Endodermal cell (in vitro differentiated cells): ENCODE measurements at regions not wholly inside any gene's neighbourhood (a gene's known extent, or its start where the extent isn't known, plus 50 kb on each side); places are given as distances from the start of the nearest gene placed in this dataset.

Source experiments
- DNase-seq: peaks from one replicate; pipeline ENCODE4 v3.0.0-alpha.2; 2017
- H3K27ac ChIP-seq: 2 replicates; pipeline ENCODE4 v1.5.1; 2013; ENCODE audit warnings: mild to moderate bottlenecking, low read depth, low read length, moderate library complexity
- H3K27me3 ChIP-seq: 2 replicates; pipeline ENCODE4 v1.6.1; 2013; ENCODE audit warnings: mild to moderate bottlenecking, low read length, moderate library complexity; ENCODE audit not compliant: insufficient read depth, control insufficient read depth, poor library complexity, severe bottlenecking
- H3K36me3 ChIP-seq: 2 replicates; pipeline ENCODE4 v1.7.0; 2013; ENCODE audit warnings: mild to moderate bottlenecking, low read length, moderate library complexity; ENCODE audit not compliant: control insufficient read depth, insufficient read depth
- H3K4me1 ChIP-seq: one replicate; pipeline ENCODE4 v1.7.0; 2013; ENCODE audit warnings: low read length; ENCODE audit not compliant: control insufficient read depth, insufficient read depth
- H3K4me3 ChIP-seq: 2 replicates; pipeline ENCODE4 v1.5.1; 2013; ENCODE audit warnings: mild to moderate bottlenecking, low read length, moderate library complexity
- H3K9ac ChIP-seq: 2 replicates; pipeline ENCODE4 v1.6.1; 2013; ENCODE audit warnings: mild to moderate bottlenecking, low read length, moderate library complexity; ENCODE audit not compliant: poor library complexity, severe bottlenecking; ENCODE audit errors: extremely low read depth
- H3K9me3 ChIP-seq: 2 replicates; pipeline ENCODE4 v1.6.1; 2013; ENCODE audit warnings: mild to moderate bottlenecking, low read length, moderate library complexity; ENCODE audit not compliant: control insufficient read depth
- H3K27ac Mint-ChIP-seq: 2 replicates; pipeline ENCODE4 v1.8.0; 2020; ENCODE audit warnings: mixed read lengths
- H3K27me3 Mint-ChIP-seq: 2 replicates; pipeline ENCODE4 v1.8.0; 2021; ENCODE audit warnings: mild to moderate bottlenecking, mixed read lengths; ENCODE audit not compliant: insufficient read depth
- H3K36me3 Mint-ChIP-seq: 2 replicates; pipeline ENCODE4 v1.8.0; 2020; ENCODE audit warnings: low read depth, mixed read lengths
- H3K4me1 Mint-ChIP-seq: 2 replicates; pipeline ENCODE4 v1.8.0; 2020; ENCODE audit warnings: mixed read lengths
- H3K4me3 Mint-ChIP-seq: 2 replicates; pipeline ENCODE4 v1.8.0; 2020; ENCODE audit warnings: mild to moderate bottlenecking, moderate library complexity, mixed read lengths
- H3K9me3 Mint-ChIP-seq: 2 replicates; pipeline ENCODE4 v1.8.0; 2020; ENCODE audit warnings: mild to moderate bottlenecking, mixed read lengths
- CTCF ChIP-seq: fragments of 200-600 bp; sonication (generic); conservative IDR thresholded peaks from 2 replicates; pipeline ENCODE4 v1.5.0; 2021; ENCODE audit warnings: antibody characterized with exemption, mild to moderate bottlenecking
- WGBS, 2 experiments: methylation state at CpG; one replicate each; pipeline versions ENCODE4 v1.1.5 to v1.1.7; 2013; ENCODE audit warnings: missing lambda C conversion rate in 2 of 2, mixed read lengths in 1 of 2; ENCODE audit not compliant: insufficient coverage in 1 of 2, insufficient read length in 1 of 2; 5-methylcytosine and 5-hydroxymethylcytosine counted together

- H3K9ac ChIP-seq = no peak overlapping the region
- H3K36me3 ChIP-seq = no peaks in the 10 kb centered on the region
- Mint-ChIP-seq H3K27ac (no peak overlapping the region), H3K9me3 (peaks cover 13% of the 10 kb centered on the region), H3K4me1 (no peaks in the 10 kb centered on the region), H3K4me3 (no peak overlapping the region), H3K27me3 (no peaks in the 10 kb centered on the region), H3K36me3 (no peaks in the 10 kb centered on the region)
- no peaks in the 10 kb centered on the region for H3K4me1 ChIP-seq
- H3K27me3 ChIP-seq = no peaks in the 10 kb centered on the region
- H3K27ac ChIP-seq = no peak overlapping the region
- no peak overlapping the region for H3K4me3 ChIP-seq
- H3K9me3 ChIP-seq = peaks cover 13% of the 10 kb centered on the region
- DNase-seq = no peak
- no peak for TF ChIP-seq CTCF
- 96 to 100% methylated on average over 1 to 3 of the region's 3 CpGs for WGBS, 2 experiments
These were observed 712.1 kb upstream of the CXADR start for GRCh38 chr21:16800536-16801275.

GRCh38 chr21:16811011-16811410 lies 701.8 kb upstream of the CXADR start:
- Mint-ChIP-seq H3K4me1 (peaks cover 7% of the 10 kb centered on the region), H3K27ac (no peak overlapping the region), H3K36me3 (no peaks in the 10 kb centered on the region), H3K27me3 (no peaks in the 10 kb centered on the region), H3K9me3 (peaks cover 3% of the 10 kb centered on the region), H3K4me3 (no peak overlapping the region)
- Histone ChIP-seq H3K4me3 (no peak overlapping the region), H3K9ac (no peak overlapping the region), H3K4me1 (no peaks in the 10 kb centered on the region), H3K27me3 (no peaks in the 10 kb centered on the region), H3K27ac (no peak overlapping the region), H3K9me3 (no peaks in the 10 kb centered on the region), H3K36me3 (no peaks in the 10 kb centered on the region)
- WGBS, 2 experiments = 100% methylated on average over 1 of the region's 1 CpG
- DNase-seq = no peak
- no peak for TF ChIP-seq CTCF

- no peak overlapping the region for H3K4me3 Mint-ChIP-seq
- H3K27me3 ChIP-seq = no peaks in the 10 kb centered on the region
- H3K9me3 ChIP-seq = no peaks in the 10 kb centered on the region
- H3K36me3 Mint-ChIP-seq = no peaks in the 10 kb centered on the region
- no peaks in the 10 kb centered on the region for H3K4me1 ChIP-seq
- DNase-seq = no peak
- no peaks in the 10 kb centered on the region for H3K36me3 ChIP-seq
- H3K4me1 Mint-ChIP-seq = peaks cover 7% of the 10 kb centered on the region
- H3K27ac Mint-ChIP-seq = no peak overlapping the region
- TF ChIP-seq CTCF = no peak
- H3K27me3 Mint-ChIP-seq = no peaks in the 10 kb centered on the region
- no peak overlapping the region for H3K27ac ChIP-seq
- H3K9ac ChIP-seq = no peak overlapping the region
- H3K4me3 ChIP-seq = no peak overlapping the region
- no peaks in the 10 kb centered on the region for H3K9me3 Mint-ChIP-seq
These were observed 700.9 kb upstream of the CXADR start for GRCh38 chr21:16811970-16812369.
